ENCODE measurements at regions not wholly inside any gene's neighbourhood (a gene's known extent, or its start where the extent isn't known, plus 50 kb on each side); places are given as distances from the start of the nearest gene placed in this dataset.

GRCh38 chr4:114163051-114163450, 183.6 kb upstream of the ARSJ start:
- Histone ChIP-seq H3K9me3 (ENCODE audit: control insufficient read depth, insufficient read depth, low read depth, low read length) (no peaks in the 10 kb centered on the region), H3K4me1 (ENCODE audit: control insufficient read depth, extremely low read depth, insufficient read depth, low read length) (no peaks in the 10 kb centered on the region), H3K27ac (ENCODE audit: insufficient read depth, low read length) (no peak overlapping the region), H3K79me2 (ENCODE audit: control insufficient read depth, insufficient read depth, low read length) (no peaks in the 10 kb centered on the region), H3K4me3 (replicated peaks in 1 of 4; ENCODE audit: control extremely low read depth in 1 of 4, insufficient read depth in 1 of 4, low read depth in 3 of 4, low read length in 4 of 4) (no peak overlapping the region), H2AFZ (ENCODE audit: low read length) (no peak overlapping the region), H3K27me3 (ENCODE audit: control insufficient read depth, insufficient read depth, low read length) (no peaks in the 10 kb centered on the region), H3K4me2 (ENCODE audit: extremely low read depth, insufficient read depth, low read length) (no peak overlapping the region), H4K20me1 (ENCODE audit: control insufficient read depth, extremely low read depth, insufficient read depth, low read length) (no peaks in the 10 kb centered on the region), H3K36me3 (ENCODE audit: control insufficient read depth, insufficient read depth, low read length) (no peaks in the 10 kb centered on the region), H3K9ac (ENCODE audit: insufficient read depth, low read length) (no peak overlapping the region)
- DNase-seq (ENCODE audit: low read depth in 2 of 2): peak in 1 of 2 donors; percentile 3
- TF ChIP-seq EZH2 (IDR thresholded peaks at IDR 0.05; ENCODE audit: low read length, missing control alignments) (no peak), CTCF (conservative IDR thresholded peaks at IDR 0.05 in 1 of 2, IDR thresholded peaks at IDR 0.05 in 1 of 2; ENCODE audit: low read depth in 1 of 2, low read length in 2 of 2) (no peak)

- Histone ChIP-seq H3K36me3 (ENCODE audit: control insufficient read depth, insufficient read depth, low read length) (no peaks in the 10 kb centered on the region), H3K79me2 (ENCODE audit: control insufficient read depth, insufficient read depth, low read length) (no peaks in the 10 kb centered on the region), H3K9me3 (ENCODE audit: control insufficient read depth, insufficient read depth, low read depth, low read length) (no peaks in the 10 kb centered on the region), H3K27ac (ENCODE audit: insufficient read depth, low read length) (no peak overlapping the region), H4K20me1 (ENCODE audit: control insufficient read depth, extremely low read depth, insufficient read depth, low read length) (no peaks in the 10 kb centered on the region), H2AFZ (ENCODE audit: low read length) (no peak overlapping the region), H3K27me3 (ENCODE audit: control insufficient read depth, insufficient read depth, low read length) (no peaks in the 10 kb centered on the region), H3K4me3 (replicated peaks in 1 of 4; ENCODE audit: control extremely low read depth in 1 of 4, insufficient read depth in 1 of 4, low read depth in 3 of 4, low read length in 4 of 4) (no peak overlapping the region), H3K9ac (ENCODE audit: insufficient read depth, low read length) (no peak overlapping the region), H3K4me2 (ENCODE audit: extremely low read depth, insufficient read depth, low read length) (no peak overlapping the region), H3K4me1 (ENCODE audit: control insufficient read depth, extremely low read depth, insufficient read depth, low read length) (no peaks in the 10 kb centered on the region)
- no peak for TF ChIP-seq EZH2 (IDR thresholded peaks at IDR 0.05; ENCODE audit: low read length, missing control alignments)
- no peak for TF ChIP-seq CTCF (conservative IDR thresholded peaks at IDR 0.05 in 1 of 2, IDR thresholded peaks at IDR 0.05 in 1 of 2; ENCODE audit: low read depth in 1 of 2, low read length in 2 of 2)
- DNase-seq (ENCODE audit: low read depth in 2 of 2): no peak
Measured at GRCh38 chr4:114173968-114174367, 194.5 kb upstream of the ARSJ start.

GRCh38 chr4:114177628-114178027, 198.2 kb upstream of the ARSJ start:
- no peak for TF ChIP-seq CTCF (conservative IDR thresholded peaks at IDR 0.05 in 1 of 2, IDR thresholded peaks at IDR 0.05 in 1 of 2; ENCODE audit: low read depth in 1 of 2, low read length in 2 of 2)
- no peak for TF ChIP-seq EZH2 (IDR thresholded peaks at IDR 0.05; ENCODE audit: low read length, missing control alignments)
- Histone ChIP-seq H2AFZ (ENCODE audit: low read length) (no peak overlapping the region), H3K79me2 (ENCODE audit: control insufficient read depth, insufficient read depth, low read length) (no peaks in the 10 kb centered on the region), H3K9ac (ENCODE audit: insufficient read depth, low read length) (no peak overlapping the region), H3K4me1 (ENCODE audit: control insufficient read depth, extremely low read depth, insufficient read depth, low read length) (peaks cover 4% of the 10 kb centered on the region), H3K36me3 (ENCODE audit: control insufficient read depth, insufficient read depth, low read length) (no peaks in the 10 kb centered on the region), H3K4me3 (replicated peaks in 1 of 4; ENCODE audit: control extremely low read depth in 1 of 4, insufficient read depth in 1 of 4, low read depth in 3 of 4, low read length in 4 of 4) (no peak overlapping the region), H3K27me3 (ENCODE audit: control insufficient read depth, insufficient read depth, low read length) (no peaks in the 10 kb centered on the region), H3K9me3 (ENCODE audit: control insufficient read depth, insufficient read depth, low read depth, low read length) (no peaks in the 10 kb centered on the region), H3K4me2 (ENCODE audit: extremely low read depth, insufficient read depth, low read length) (no peak overlapping the region), H3K27ac (ENCODE audit: insufficient read depth, low read length) (no peak overlapping the region), H4K20me1 (ENCODE audit: control insufficient read depth, extremely low read depth, insufficient read depth, low read length) (no peaks in the 10 kb centered on the region)
- no peak for DNase-seq (ENCODE audit: low read depth in 2 of 2)

All from fibroblast of lung (primary cell).